Stimulated activated CD8-positive, alpha-beta memory T cell treated with anti-CD3 and anti-CD28 coated beads, Interleukin-4, amount 100 ng/mL, for 48 hours (primary cell): ENCODE measurements at regions not wholly inside any gene's neighbourhood (a gene's known extent, or its start where the extent isn't known, plus 50 kb on each side); places are given as distances from the start of the nearest gene placed in this dataset.

Experiments used
- DNase-seq: peaks from one replicate; pipeline ENCODE4 v3.0.0-alpha.2; 2020

GRCh38 chr12:24023081-24023480 lies 73.6 kb upstream of the SOX5 start:
- no peak for DNase-seq

GRCh38 chr12:24021164-24021502 lies 71.7 kb upstream of the SOX5 start:
- DNase-seq, result no peak

DNA sequence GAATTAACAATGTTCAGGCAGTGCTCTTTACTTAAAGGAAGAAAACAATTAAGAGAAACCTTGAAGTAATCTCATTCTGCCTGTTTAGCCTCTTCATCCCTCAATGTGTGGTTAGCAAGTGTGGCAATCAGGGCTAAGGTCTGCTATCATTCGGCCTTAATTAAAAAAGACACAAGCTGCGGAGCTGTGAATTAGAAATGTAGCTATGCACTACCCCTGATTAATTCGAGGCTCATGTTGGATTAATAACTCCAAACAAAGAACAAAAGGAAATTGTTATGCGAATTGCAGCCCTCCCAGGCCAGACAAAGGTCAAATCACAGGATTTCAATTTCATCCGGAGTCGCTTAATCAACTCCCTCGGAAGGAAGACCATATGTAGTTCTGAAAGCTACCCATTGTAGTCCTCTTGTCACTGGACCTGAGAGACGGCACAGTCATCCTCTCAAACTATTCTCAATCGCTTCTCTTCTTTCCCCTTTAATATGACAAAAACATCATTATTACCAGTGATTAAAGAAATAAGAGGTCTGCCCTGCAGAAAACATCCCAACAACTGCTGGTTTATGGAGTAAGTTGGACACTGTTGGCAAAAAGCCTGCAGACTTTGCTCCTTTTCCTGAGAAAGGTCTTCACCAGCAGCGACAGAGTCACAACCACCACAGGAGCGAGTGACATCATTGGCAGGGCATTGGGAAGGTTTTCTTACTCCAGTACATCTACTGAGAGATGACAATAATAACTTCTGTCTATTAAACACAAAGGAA lies 71.1 kb upstream of the SOX5 start:
- DNase-seq, result no peak

DNA sequence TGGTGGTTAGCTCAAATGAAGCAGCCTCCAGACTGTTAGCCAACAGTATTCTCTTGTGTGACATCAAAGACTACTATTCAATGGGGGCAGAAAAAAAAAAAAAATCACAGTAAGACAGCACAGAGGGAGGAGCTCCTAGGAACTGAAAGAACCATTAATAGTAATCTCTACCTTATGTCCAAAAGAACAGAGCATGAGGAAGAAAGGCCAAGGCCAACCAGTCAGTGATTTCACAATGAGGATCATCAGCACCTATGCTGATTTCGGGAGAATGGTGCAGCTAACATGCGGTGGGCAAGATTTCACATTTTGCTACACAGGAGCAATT lies 66.3 kb upstream of the SOX5 start:
- DNase-seq, result no peak

DNA sequence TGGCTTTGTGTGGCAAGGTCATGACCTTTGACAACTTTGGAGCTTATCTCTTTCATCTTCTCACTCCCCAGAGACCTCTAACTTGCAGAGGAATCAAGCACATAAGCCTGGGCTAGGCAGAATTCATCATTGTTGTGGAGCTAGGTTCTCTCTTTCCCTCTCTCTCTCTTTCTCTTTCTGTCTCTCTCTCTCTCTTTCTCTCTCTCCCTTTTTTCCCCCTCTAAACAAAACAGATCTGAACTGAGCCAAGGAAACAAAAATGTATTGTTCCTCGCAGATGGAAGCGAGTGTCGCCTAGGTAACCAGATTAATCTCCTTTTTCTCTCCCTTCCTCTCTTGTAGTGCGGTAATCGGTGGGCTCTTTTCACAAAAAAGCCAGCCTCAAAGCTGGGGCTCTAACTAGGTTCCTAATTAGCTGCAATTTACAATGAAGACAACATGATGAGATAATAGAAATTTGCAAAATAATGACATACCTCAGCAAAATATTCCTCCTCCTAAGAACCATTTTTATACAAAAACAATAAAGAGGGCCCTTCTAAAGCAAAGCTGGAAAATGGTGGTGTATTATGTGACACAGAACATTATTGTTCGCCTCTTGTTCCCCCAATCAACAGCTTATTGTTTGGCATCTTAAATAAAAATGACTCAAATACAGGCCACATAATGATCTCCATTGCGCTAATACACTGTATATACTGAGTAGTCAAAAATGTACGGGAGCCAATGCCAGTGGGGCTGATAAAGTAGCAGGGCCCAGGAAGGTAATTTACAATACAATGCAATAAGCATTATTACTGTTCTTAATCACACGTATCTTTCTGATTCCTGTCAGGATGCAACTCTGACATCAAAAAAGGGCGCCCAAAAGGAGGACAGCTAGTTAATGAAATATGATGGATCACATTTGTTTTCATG lies 65.7 kb upstream of the SOX5 start:
- no peak for DNase-seq

DNA sequence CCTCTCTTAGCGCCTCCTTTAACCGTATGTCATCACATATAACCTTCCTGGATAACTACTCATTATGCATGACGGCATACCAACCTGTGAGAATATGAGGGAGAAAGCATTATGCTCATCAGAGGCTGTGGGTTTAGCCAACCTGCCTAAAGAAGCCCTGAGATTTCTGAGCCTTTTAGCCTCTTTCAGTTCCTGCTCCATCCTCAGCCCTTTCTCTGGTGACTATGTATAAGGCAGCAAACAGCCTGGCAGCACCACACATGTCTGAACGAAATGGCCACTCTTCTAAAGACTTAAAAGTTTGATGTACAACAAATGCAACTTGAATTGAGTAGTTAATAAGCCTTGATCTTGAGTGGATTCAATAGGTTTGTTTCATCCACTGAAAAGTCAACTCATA lies 64.8 kb upstream of the SOX5 start:
- no peak for DNase-seq

GRCh38 chr12:24012528-24012927 lies 63.1 kb upstream of the SOX5 start:
- no peak for DNase-seq

- no peak for DNase-seq
Measured at GRCh38 chr12:24011927-24012507, 62.5 kb upstream of the SOX5 start.

DNA sequence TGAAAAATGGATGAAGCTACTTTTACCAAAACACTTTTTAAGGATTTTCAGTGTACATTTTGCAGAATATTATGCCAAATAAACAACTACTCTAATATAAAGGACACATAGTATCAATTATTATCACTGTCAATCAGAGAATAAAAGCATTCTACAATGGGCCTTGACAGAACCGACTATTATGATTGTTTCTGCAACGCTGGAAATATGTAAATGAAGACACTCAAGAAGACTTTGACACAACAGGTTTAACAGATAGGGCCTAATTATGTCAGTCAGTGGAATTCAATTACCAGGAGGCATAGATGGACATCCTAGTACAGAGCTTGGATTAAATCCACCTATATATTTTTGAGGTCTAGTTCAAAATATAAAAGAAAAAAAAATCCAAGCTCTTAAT lies 58.7 kb upstream of the SOX5 start:
- no peak for DNase-seq
